ENCODE measurements at regions not wholly inside any gene's neighbourhood (a gene's known extent, or its start where the extent isn't known, plus 50 kb on each side); places are given as distances from the start of the nearest gene placed in this dataset.

GRCh38 chr6:15829156-15829555 lies 166.3 kb upstream of the DTNBP1 start:
- Histone ChIP-seq H3K27me3 (replicated peaks; ENCODE audit: control insufficient read depth, insufficient read depth, low read length) (0 out of 2 replicates have a peak, but pooled peaks cover 1% of the 10 kb centered on the region), H3K9me3 (no peaks in the 10 kb centered on the region), H3K36me3 (ENCODE audit: control insufficient read depth, insufficient read depth, low read length) (no peaks in the 10 kb centered on the region), H3K4me1 (no peaks in the 10 kb centered on the region), H3K4me3 (ENCODE audit: low read depth, low read length) (no peak overlapping the region)
- no peaks in the 10 kb centered on the region for H3K9me3 Mint-ChIP-seq (ENCODE audit: unreplicated experiment)
- TF ChIP-seq CTCF (IDR thresholded peaks at IDR 0.05; ENCODE audit: insufficient read depth in 1 of 2, low read depth in 1 of 2, low read length in 1 of 2, severe bottlenecking in 1 of 2, unreplicated experiment in 1 of 2): no peak
- no peaks in the 10 kb centered on the region for H3K4me1 Mint-ChIP-seq (ENCODE audit: low read depth, unreplicated experiment)
- H3K27me3 Mint-ChIP-seq (ENCODE audit: insufficient read depth, unreplicated experiment): peaks cover 9% of the 10 kb centered on the region
- H3K4me3 Mint-ChIP-seq (ENCODE audit: unreplicated experiment): no peak overlapping the region
- POLR2A ChIA-PET: no interaction called here
- CTCF ChIA-PET: no interaction called here
- H3K36me3 Mint-ChIP-seq (ENCODE audit: insufficient read depth, unreplicated experiment): no peaks in the 10 kb centered on the region
- no TSS peak for BruUV-seq (replicated peaks)
- intact Hi-C loops (cut with micrococcal nuclease; ENCODE audit: unreplicated experiment): no loop called here
- H3K27ac Mint-ChIP-seq (ENCODE audit: unreplicated experiment): no peak overlapping the region
- no peak for DNase-seq

- no peak overlapping the region for H3K4me3 Mint-ChIP-seq (ENCODE audit: unreplicated experiment)
- H3K36me3 Mint-ChIP-seq (ENCODE audit: insufficient read depth, unreplicated experiment): no peaks in the 10 kb centered on the region
- no peak overlapping the region for H3K4me3 ChIP-seq (ENCODE audit: low read depth, low read length)
- no peaks in the 10 kb centered on the region for H3K9me3 Mint-ChIP-seq (ENCODE audit: unreplicated experiment)
- CTCF ChIA-PET: no interaction called here
- POLR2A ChIA-PET: no interaction called here
- H3K9me3 ChIP-seq: no peaks in the 10 kb centered on the region
- no peaks in the 10 kb centered on the region for H3K36me3 ChIP-seq (ENCODE audit: control insufficient read depth, insufficient read depth, low read length)
- intact Hi-C loops (cut with micrococcal nuclease; ENCODE audit: unreplicated experiment): no loop called here
- peaks cover 9% of the 10 kb centered on the region for H3K27me3 Mint-ChIP-seq (ENCODE audit: insufficient read depth, unreplicated experiment)
- no peak for DNase-seq
- H3K4me1 Mint-ChIP-seq (ENCODE audit: low read depth, unreplicated experiment): no peaks in the 10 kb centered on the region
- BruUV-seq (replicated peaks): no TSS peak
- no peaks in the 10 kb centered on the region for H3K4me1 ChIP-seq
- TF ChIP-seq CTCF (IDR thresholded peaks at IDR 0.05; ENCODE audit: insufficient read depth in 1 of 2, low read depth in 1 of 2, low read length in 1 of 2, severe bottlenecking in 1 of 2, unreplicated experiment in 1 of 2): no peak
- no peak overlapping the region for H3K27ac Mint-ChIP-seq (ENCODE audit: unreplicated experiment)
- H3K27me3 ChIP-seq (replicated peaks; ENCODE audit: control insufficient read depth, insufficient read depth, low read length): 0 out of 2 replicates have a peak, but pooled peaks cover 1% of the 10 kb centered on the region
Observed at GRCh38 chr6:15827496-15828255, 164.8 kb upstream of the DTNBP1 start.

GRCh38 chr6:15826814-15827318 lies 164.0 kb upstream of the DTNBP1 start:
- intact Hi-C loops (cut with micrococcal nuclease; ENCODE audit: unreplicated experiment): no loop called here
- ChIA-PET CTCF (no interaction called here), POLR2A (no interaction called here)
- Mint-ChIP-seq H3K4me1 (ENCODE audit: low read depth, unreplicated experiment) (no peaks in the 10 kb centered on the region), H3K27ac (ENCODE audit: unreplicated experiment) (no peak overlapping the region), H3K4me3 (ENCODE audit: unreplicated experiment) (no peak overlapping the region), H3K27me3 (ENCODE audit: insufficient read depth, unreplicated experiment) (peaks cover 9% of the 10 kb centered on the region), H3K36me3 (ENCODE audit: insufficient read depth, unreplicated experiment) (no peaks in the 10 kb centered on the region), H3K9me3 (ENCODE audit: unreplicated experiment) (no peaks in the 10 kb centered on the region)
- no peak for TF ChIP-seq CTCF (IDR thresholded peaks at IDR 0.05; ENCODE audit: insufficient read depth in 1 of 2, low read depth in 1 of 2, low read length in 1 of 2, severe bottlenecking in 1 of 2, unreplicated experiment in 1 of 2)
- H3K4me1 ChIP-seq: no peaks in the 10 kb centered on the region
- H3K36me3 ChIP-seq (ENCODE audit: control insufficient read depth, insufficient read depth, low read length): no peaks in the 10 kb centered on the region
- H3K9me3 ChIP-seq: no peaks in the 10 kb centered on the region
- DNase-seq: no peak
- 0 out of 2 replicates have a peak, but pooled peaks cover 1% of the 10 kb centered on the region for H3K27me3 ChIP-seq (replicated peaks; ENCODE audit: control insufficient read depth, insufficient read depth, low read length)
- H3K4me3 ChIP-seq (ENCODE audit: low read depth, low read length): no peak overlapping the region
- BruUV-seq (replicated peaks): no TSS peak
